Fibroblast of the aortic adventitia (primary cell): ENCODE measurements at regions not wholly inside any gene's neighbourhood (a gene's known extent, or its start where the extent isn't known, plus 50 kb on each side); places are given as distances from the start of the nearest gene placed in this dataset.

Experiments used
- DNase-seq: peaks from one replicate; pipeline ENCODE4 v3.0.0-alpha.2; 2010; ENCODE audit warnings: low read depth
- H3K4me3 ChIP-seq: 2 replicates; pipeline ENCODE4 v1.5.1; 2011; ENCODE audit warnings: low read depth, mild to moderate bottlenecking, control low read depth, low read length, moderate library complexity
- TF ChIP-seq, protein P1 (sequence below): IDR thresholded peaks from 2 replicates; pipeline ENCODE4 v1.5.1; 2011; ENCODE audit warnings: mild to moderate bottlenecking, low read length, control low read depth, inconsistent platforms; ENCODE audit not compliant: insufficient read depth

DNA sequence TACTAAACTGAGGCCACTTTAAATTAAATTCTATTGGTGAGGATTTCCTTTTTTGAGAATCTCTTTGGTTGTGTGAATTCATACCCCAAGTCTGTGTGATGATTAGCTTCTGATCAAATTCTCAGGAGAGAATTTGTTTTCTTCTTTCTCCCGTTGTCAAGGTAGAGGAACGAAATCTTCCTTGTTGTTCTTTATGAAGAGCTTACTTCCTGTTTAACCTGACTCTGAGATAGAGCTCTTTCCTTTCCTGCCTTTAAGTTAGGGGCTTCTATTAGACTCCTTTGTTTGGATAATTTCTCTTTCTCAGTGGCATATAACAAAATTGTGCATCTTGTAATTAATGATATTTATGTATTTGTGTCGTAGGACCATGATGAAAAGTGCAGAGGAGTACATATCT, 572.1 kb downstream of the REEP3 start:
- no peak overlapping the region for H3K4me3 ChIP-seq
- TF ChIP-seq, protein P1, sequence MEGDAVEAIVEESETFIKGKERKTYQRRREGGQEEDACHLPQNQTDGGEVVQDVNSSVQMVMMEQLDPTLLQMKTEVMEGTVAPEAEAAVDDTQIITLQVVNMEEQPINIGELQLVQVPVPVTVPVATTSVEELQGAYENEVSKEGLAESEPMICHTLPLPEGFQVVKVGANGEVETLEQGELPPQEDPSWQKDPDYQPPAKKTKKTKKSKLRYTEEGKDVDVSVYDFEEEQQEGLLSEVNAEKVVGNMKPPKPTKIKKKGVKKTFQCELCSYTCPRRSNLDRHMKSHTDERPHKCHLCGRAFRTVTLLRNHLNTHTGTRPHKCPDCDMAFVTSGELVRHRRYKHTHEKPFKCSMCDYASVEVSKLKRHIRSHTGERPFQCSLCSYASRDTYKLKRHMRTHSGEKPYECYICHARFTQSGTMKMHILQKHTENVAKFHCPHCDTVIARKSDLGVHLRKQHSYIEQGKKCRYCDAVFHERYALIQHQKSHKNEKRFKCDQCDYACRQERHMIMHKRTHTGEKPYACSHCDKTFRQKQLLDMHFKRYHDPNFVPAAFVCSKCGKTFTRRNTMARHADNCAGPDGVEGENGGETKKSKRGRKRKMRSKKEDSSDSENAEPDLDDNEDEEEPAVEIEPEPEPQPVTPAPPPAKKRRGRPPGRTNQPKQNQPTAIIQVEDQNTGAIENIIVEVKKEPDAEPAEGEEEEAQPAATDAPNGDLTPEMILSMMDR, result no peak
- no peak for DNase-seq

DNA sequence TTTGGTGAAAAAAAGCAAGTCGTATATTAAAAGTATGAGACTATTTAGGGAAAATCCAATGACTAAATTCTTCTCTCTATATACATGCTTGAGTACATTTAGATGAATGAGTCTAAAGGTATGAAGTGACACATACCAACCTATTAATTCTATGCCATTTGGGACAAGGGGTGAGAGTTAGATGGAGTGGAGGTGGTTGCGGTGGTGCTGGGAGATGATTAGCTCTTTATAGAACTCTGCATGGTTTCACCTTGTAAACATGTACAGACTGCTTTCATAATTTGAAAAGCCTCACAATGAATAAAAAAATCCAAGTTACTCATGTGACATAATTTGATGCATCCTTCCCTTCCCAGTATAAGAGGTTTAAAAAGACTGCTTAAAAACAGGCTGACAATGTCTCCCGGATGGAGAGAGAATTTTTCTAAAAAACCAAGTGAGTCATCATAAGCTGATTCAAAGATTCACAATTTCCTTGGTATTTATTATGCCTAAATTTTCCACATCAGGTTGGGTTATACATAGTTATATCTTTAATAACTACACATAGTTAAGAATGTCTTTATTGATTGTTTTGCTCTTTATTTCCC, 572.8 kb downstream of the REEP3 start:
- TF ChIP-seq, protein P1, result no peak
- H3K4me3 ChIP-seq, result no peak overlapping the region
- no peak for DNase-seq

DNA sequence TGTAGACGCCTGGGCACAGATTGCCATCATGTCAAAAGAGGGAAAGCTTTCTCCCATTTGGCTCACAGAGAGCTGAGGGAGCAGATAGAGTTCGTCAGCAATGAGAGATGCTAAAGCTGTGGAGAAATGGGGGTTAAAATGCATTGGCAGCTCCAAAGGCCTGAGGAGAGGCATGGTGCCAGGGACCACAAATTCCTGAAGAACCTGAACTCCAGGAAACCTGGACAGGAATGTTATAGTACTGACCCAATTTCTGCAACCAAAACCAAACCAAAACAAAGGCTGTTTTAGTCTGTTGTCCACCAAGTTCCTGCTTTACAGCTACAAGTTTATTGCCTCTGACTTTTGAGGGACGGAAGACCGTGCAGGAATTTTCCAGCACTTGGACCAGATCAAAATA, 575.7 kb downstream of the REEP3 start:
- TF ChIP-seq, protein P1, result no peak
- H3K4me3 ChIP-seq, result no peak overlapping the region
- no peak for DNase-seq

DNA sequence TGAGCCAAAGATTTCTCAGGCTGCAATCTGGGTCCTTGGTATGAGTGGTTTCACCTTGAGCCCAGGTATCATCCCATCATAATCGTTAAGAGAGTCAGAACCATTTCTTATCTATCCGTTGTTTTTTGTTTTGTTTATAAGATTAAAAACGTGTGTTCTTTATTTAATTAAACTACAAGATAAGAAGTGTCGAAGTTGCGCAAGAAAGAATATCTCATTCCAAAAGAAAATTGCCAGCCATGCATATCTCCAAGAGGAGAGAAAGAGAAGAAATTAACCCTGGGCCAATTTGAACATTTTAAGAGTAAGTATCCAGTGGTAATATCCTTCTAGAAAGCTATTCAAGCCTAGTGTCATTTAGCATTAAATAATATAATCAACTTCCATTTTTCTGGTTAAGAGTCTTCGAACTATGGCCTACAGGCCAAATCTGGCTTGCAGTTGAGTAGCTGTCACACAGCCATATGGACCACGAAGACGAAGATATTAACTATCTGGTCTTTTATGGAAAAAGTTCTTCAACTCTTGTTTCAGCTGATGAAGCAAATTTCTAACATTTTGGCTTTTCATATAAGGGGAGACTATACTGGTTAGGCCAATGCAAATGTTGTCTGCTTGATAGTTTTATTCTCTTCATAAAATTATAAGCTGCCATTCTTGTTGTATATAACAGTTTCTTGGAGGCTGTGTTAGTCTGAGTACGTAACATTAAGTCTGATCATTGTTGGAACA, 576.4 kb downstream of the REEP3 start:
- H3K4me3 ChIP-seq, result no peak overlapping the region
- TF ChIP-seq, protein P1, result no peak
- DNase-seq, result no peak

DNA sequence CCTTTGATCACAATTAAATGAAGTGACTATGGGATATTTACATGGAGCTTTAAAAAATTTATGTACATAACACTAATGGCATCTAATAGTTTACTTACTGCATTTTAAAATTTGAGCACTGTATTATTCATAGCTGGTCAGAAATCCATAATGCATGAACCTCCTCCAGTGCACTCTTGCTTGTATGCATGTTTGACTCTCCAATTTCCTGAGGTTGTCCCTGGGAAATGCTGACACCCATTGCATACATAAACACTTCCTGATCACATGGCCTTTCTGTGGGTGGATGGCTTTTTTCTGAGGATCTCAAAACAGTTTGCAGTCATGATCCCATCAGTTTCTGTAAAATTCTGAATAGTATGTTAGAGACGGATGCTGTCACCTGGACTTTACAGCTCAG, 577.8 kb downstream of the REEP3 start:
- TF ChIP-seq, protein P1, result no peak
- no peak overlapping the region for H3K4me3 ChIP-seq

DNA sequence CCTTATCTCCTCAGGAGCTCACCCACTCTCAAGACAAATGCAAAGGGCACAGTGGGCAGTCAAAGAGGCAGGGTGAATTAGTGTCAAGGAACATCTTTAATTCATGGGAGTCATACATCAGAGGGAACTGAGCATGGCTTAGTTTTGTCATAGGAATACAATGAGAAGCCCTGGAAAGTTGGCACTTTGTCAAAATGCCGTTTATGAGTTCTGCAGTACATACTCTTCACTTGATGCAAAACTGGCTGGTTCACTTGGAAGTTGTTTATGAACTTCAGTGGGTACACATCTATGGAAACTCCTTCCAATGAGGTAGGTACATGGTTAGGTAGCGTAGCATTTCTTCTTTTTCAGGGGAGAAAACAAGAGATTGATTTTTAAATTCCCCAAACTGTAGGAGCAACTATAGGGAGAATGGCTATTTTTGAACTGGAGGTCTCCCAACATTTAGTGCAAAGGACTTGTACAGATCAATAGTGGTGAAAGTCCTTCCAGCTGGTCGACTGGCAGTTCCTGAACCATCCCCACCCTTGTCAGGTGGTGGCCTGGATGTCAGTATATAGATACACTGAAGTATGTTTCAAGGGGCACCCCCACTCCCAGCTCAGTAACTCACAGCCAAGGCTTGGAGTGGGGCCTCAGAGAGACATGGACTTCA, 580.5 kb downstream of the REEP3 start:
- DNase-seq, result no peak
- H3K4me3 ChIP-seq, result no peak overlapping the region
- TF ChIP-seq, protein P1, result no peak

More for the DNA sequence above, 577.8 kb downstream of the REEP3 start:
- DNase-seq, result no peak
